Pulmonary artery endothelial cell (primary cell): ENCODE measurements at regions not wholly inside any gene's neighbourhood (a gene's known extent, or its start where the extent isn't known, plus 50 kb on each side); places are given as distances from the start of the nearest gene placed in this dataset.

Experiments
- DNase-seq: peaks from one replicate; pipeline ENCODE4 v3.0.0-alpha.2; 2011; ENCODE audit warnings: low read depth, low spot score

DNA sequence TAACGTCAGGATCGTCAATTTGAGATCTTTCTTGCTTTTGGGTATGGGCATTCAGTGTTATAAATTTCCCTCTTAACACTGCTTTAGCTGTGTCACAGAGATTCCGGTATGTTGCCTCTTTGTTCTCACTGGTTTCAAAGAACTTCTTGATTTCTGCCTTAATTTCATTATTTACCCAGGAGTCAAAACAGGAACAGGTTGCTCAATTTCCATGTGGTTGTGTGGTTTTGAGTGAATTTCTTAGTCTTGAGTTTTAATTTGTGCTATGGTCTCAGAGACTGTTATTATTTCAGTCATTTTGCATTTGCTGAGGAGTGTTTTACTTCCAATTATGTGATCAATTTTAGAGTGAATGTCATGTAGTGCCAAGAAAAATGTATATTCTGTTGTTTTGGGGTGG is 153.1 kb downstream of the PCDH17 start:
- no peak for DNase-seq

DNA sequence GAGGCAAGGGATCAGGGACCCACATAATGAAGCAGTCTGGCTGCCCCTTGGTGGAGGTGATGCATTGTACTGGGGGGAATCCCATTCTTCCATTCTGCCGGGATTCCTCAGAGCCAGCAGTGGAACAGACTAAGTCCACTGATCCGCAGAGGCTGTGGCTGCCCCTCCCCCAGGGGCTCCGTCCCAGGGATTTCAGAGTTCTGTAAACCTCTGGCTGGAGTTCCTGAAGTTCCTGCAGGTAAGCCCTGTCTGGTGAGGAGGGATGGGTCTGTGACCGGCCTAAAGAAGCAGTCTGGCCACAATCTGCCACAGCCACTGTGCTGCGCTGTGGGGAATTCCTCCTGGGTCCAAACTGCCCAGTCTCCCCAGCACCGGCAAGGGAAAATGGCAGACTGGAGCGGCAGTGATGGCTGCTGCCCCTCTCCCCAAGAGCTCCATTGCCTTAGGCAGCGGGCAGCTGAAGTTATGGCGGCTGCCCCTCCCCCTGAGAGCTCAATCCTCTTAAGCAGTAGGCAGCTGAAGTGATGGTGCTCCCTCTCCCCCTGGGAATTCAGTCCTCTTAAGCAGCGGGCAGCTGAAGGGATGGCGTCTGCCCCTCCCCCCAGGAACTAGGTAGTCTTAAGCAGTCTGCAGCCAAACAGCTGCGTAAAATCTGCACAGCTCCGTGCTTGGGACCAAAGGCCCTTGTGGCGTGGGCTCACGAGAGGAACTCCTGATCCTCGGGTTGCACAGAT is 155.7 kb downstream of the PCDH17 start:
- DNase-seq: no peak

DNA sequence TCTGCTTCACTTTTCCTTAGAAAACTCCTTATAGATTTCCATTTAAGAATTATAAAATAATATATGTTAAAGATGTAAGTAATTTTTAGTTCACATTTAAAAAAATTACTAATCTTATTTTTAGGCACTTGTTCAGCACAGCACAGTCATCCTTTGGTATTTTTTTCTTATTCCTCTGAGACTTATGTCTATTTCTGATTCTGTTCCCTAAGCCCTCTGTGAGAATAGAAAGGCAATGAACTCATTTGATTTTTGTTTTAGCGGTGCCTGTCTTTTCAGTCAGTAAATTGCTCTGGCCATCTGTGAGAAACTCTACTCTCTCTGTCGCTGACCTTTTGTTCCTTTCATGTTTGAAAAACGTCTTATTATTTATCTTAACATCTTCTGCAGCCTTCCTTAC is 168.1 kb downstream of the PCDH17 start:
- DNase-seq: no peak

DNA sequence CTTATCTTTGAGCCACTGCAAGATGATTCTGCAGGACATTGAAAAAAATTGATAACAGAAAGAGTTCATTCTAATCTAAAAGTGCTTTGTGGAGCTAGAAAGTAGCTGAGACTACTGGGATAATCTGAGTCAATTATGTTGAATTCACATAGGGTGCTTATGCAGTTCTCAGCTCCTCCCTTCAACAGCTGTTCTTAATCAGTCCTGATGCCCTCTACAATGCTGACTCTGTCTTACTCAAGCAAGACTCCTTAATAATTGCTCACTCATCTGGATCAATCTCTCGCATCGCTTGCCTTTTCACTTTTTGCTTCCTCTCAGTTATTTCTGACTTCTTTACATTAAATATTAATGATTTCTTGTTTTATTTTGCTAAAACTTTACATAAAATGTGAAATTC is 182.1 kb downstream of the PCDH17 start:
- no peak for DNase-seq

DNA sequence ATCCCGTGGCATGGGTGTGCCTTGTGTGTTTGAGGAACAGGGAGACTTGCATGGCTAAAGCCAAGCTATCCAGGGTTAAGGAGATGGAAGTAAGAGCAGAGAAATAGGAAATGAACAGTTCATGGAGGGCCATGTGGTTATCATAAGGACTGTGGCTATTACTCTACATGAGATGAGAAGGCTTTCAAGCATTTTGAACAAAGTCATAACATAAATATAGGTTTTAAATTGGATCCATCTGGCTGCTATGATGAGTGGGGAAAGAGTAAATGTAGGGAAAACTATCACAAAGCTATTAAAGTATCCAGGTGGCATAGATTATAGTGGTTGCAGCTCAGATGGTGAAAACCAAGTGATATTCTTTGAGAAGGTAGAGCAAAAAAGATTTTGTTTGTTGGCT is 184.1 kb downstream of the PCDH17 start:
- no peak for DNase-seq

DNA sequence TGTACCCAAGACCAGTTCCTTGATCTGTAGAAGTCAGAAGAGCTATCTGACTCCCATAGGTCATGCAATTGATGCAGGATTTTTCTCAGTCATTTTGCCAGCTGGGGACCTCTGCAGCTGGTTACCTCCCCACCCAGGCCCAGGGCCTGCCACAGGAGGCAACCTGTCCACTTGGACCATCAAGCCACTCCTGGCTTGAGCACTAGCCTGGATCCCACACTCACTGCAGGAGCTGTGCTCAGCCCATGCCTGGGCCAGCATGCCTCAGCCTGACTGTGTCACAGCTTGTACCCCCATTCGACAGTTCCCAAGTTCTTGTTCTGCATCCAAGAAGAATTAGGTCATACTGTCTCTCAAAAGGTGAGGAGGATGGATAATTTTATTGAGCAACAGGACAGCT is 189.4 kb downstream of the PCDH17 start:
- DNase-seq: no peak

DNA sequence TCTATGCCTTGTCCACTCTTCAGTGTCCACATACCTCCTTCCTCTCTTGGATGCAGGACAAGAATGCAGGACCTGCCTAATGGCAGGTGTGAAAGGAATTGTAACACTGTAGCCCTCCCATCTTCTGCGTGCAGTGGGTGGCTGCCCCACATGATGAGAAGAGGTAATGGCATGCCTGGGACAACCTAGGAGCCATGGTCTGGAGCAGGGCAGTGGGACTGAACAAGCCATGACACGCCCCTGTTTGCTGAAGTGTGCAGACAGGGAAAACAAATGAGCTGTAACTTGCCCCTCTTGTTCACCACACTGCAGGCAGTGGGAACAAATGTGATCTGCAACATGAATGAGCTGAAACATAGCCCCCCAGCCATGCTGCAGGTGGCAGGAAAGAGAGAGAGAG is 192.2 kb downstream of the PCDH17 start:
- no peak for DNase-seq

DNA sequence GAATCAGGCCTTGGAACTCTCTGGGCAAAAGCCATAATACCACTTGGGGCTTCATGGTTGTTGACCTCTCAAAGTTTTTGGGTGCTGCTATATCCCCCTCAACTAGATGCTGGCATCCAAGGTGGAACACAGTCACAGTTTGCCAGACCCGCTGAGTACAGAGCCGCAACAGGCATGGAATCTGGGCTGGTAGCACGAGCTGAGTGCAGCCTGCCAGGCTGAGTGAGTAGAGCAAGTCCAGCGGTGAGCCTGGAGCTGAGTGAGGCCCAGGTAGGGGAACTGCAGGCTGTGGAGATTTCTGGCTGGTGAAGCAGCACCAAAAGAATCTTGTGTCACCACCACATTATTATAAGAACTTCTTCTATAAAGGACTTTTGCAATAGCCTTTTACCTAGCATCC is 192.6 kb downstream of the PCDH17 start:
- DNase-seq: no peak

DNA sequence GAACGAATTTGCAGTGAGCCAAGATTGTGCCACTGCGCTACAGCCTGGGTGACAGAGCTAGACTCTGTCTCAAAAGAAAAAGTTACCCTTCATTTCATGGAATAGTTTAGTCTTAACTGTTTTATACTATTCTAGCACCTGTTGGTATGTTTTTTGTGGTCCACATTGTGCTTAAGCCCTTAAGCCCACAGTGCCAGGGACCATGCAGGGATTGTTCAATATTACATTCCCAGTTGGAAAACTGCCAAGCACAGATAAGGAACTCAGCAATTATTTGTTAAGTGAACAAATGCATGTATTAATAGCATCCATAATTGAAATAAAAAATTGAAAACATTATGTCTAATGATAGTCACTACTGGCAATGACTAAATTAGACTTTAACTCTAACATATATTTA is 193.5 kb downstream of the PCDH17 start:
- DNase-seq: no peak

DNA sequence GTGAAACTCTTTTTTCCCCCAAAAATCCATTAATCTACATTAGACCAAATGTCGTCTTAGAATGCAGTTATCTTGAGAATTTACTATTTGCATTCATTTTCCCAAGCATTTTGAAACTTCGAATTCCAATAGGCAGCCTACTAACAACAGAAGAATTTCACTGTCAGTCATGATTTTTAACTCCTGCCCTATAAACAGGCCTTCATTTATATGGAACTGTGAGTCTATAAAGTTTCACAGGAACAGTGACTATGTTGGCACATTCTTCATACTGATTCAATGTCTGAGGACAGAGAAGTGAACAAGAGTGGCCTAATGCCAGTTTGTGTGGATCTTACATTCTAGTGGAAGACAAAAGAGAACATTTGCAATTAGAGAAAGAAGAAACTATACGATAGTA is 198.0 kb downstream of the PCDH17 start:
- no peak for DNase-seq

DNA sequence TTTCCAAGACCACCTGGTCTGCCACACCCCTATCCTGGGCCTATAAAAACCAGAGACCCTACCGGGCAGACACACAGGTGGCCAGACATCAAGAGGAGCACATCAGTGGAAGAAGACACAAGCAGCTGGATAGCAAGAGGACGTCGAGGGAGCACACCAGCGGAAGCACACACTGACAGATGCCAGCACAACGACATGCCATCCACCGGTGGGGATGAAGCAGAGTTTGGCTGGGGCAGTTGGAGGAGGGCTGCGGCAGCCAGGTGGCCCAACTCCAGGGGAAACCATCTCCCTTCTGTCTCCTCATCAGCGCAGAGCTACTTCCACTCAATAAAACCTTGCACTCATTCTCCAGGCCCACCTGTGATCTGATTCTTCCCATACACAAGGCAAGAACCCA is 200.6 kb downstream of the PCDH17 start:
- DNase-seq: no peak

DNA sequence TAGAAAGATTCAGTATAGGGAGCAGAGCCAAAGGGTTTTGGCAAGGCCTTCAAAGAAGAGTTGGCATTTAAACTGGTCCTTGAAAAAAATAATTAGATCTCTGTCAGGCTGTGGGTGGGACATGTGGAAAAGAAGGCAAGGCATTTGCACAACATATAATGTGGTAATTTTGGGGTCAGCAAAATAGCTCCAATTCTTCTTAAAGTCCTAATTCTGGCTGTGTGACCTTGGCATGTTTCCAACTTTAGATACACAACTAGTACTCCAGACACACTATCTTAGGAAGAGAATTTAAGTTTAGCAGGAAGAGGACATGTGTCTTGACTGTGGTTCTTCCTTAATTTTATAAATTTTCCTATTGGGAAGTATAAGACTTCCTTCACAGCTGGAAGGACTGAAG is 206.3 kb downstream of the PCDH17 start:
- no peak for DNase-seq

DNA sequence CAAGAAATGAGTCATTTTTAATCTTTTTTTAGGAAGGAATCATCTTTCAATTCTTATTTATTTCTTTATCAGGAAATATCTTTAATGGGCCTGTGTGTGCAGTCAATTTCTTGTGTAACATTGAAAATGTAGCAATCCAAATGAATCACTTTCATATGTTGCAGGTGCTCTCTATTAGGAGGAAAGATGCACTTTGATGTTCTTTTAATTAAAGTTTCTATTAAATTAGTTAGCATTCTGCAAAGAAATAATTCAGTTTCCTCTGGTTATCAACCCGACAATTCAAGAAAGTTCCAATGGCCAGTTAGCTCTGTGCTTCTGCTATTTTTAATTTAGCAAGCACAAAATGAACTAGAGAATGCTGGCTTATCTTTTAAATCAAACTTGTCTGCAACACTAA is 212.0 kb downstream of the PCDH17 start:
- DNase-seq: no peak

DNA sequence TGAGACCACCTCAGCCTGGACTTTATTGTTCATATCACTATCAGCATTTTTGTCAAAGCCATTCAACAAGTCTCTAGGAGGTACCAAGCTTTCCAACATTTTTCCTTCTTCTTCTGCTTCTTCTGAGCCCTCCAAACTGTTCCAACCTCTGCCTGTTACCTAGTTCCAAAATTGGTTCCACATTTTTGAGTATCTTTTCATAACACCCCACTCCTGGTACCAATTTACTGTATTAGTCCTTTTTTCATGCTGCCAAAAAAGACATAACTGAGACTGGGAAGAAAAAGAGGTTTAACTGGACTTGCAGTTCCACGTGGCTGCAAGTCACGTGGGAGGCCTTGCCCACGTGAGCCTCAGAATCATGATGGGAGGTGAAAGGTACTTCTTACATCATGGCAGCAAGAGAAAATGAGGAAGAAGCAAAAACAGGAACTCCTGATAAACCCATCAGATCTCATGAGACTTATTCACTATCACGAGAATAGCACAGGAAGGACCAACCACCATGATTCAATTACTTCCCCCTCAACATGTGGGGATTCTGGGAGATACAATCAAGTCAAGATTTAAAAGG is 215.1 kb downstream of the PCDH17 start:
- DNase-seq: no peak

DNA sequence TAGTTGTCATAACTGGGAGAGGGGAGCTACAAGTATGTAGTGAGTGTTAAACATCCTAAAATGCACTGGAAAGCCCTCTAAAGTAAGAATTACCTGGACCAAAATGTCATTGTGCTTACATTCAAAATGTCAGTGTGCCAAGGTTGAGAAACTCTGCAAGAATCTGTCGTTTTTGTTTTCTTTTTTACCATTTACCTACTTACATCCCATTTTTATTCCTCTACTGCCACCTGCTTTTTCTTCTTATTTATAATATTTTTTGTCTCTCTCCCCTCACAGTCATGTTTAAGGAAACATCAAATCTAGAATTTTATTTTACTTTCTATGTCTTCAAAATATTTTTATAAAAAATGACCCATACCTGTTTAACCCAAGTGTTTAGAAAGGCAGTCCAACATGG is 226.4 kb downstream of the PCDH17 start:
- DNase-seq: no peak

DNA sequence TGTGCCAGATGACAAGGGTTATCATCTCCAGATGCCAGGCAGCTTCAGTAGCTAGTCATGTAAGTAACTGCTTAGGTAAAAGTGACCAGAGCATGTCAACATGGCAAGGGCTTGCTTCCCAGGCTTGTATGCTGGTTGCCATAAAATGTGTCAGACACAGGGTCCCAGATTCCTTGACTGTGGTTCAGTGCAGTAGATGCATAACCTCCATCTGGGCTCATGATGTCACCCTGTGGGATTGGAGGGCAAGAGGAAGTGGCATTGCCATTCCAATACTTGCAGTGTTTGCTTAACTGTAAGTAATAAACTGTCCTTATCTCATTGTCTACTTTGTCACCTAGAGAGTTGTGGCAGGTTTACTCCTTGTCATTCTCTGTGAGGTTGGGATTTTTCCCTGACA is 226.8 kb downstream of the PCDH17 start:
- DNase-seq: no peak

DNA sequence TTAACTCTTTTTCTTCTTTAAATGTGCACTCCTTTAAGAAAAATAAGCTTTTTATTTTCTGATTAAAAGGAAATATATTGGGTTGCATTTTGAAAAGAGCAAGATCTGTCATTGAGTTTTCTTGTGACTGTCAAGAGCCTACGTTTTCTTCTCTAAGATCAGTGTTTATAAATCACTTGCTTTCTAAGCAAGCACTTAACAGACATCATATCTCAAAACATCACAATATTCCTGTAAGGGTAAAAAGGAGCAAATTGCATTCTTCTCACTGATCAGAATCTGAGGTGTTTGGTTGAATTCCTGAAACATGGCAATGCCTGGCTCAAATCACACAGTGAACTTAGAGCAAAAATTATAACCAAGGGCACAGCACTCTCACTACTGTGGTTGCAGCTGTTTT is 231.3 kb downstream of the PCDH17 start:
- DNase-seq: no peak

DNA sequence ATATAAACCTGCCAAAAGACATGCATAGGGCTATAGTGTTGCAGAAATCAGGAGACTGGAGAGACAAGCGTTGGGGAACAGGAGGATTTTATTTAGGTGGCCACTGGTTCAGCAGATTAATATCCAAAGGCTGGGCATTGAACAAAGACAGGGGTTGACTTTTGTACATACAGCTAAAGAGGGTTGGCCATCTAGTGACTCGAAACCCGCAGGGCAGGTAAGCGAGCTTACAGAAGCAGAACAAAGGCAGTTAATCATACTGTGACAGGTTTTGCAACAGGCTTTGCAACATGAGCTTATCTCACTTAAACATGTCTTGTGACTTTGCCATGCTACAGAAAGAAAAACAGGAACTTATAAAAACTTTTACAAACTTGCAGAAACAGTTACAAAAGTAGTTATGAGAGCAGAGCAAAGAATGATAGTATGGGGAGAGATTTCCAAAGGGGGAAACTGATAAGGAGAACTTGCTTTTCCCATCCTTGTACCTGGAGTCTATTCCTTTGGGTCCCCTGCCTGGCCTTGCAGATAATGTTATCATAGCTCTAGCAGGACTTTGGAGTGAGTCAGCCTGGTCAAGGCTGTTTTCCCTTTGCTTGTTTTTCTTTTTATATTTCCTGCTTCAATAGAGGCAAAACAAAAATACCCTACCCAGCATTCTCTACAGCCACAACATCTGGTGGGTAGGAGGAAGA is 234.2 kb downstream of the PCDH17 start:
- no peak for DNase-seq

DNA sequence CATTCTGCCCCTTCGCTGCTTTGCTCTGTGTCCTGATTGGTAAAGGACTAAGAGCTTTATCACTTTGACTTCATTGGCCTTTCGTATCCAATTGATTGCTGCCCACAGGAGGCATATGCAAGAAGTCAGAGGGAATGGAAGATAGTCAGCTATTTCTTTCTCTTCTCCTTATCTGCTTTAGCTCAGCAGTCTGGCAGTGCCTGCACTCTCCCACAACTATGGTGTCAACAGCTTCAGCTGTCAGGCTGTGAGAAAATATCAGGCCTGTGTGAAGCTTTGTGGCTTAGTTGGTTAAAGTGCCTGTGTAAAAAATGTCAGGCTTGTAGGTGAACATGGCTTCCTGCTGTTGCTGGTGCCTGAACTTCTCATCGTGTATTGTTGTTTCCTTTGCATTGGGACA is 243.0 kb downstream of the PCDH17 start:
- no peak for DNase-seq

DNA sequence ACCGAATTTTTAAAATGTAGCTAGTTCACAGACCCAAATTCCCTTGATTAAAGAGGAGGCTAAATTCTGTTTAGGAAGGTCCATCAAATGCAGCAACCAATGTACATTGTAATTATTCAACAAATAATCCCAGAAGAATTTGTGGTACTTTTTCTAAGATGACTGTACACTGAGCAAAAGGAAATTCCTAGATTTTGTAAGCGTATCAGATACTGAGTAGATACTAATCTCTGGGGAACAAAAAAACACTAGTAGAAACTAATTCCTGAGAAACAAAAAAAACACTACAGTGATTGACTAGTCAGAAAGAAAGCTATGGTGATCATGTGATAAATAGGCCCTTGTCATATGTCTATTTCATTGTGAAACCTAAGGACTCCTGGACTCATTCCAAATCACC is 246.1 kb downstream of the PCDH17 start:
- no peak for DNase-seq

DNA sequence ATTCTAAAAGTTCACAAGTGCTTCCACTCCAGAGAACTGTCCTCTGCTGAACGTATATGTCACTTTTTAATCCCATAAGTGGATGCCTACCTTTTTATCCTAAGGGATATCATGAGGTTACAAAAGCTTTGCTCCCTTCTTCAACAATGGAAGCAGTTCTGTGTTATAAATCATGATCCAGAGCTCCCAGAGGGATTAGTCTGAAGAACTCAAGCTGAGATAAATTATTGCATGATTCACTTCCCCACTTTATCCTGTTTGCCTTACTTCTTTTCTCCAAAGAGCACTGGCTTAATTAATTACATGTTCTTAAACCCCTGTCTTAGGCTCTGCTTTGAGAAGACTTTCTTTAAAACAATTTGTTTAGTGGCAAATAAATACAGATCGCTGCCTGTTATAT is 246.7 kb downstream of the PCDH17 start:
- DNase-seq: no peak

DNA sequence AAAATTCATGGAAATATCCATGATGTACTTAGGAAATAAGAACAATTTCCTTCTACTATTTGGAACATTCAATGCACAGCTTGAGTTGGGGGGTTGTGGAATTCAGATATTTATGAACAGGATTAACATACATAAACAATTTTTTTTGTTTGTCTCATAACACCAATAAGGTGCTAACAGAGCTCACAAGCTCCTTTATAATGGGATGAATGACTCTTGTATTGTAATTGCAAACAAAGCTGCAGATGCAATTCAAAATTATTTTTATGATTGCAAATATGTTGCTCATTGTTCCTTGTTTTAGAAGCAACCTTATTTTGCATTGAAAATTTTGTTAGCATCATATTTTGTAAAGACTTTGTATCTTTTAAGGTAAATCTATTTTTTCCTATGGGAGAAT is 265.7 kb downstream of the PCDH17 start:
- no peak for DNase-seq

DNA sequence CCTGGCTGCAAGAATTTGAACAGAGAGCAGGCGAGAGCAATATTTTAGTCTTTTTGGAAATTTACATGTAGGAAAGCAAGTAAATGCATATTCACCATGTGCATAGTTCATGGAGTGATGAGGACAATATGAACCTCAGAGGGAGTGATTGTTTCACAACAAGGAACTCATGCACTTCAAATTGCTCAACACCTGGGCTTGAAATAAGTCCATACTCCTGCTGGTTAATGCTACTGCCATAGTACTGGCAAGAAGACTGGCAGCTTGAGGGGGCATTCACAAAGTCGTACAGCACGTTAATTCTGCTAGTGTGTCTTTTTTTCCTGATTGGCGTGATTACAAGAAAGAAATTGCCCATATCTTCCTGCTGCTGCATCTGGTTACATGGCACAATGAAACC is 267.6 kb downstream of the PCDH17 start:
- DNase-seq: no peak
